IMR-90 (cell line): ENCODE measurements at regions not wholly inside any gene's neighbourhood (a gene's known extent, or its start where the extent isn't known, plus 50 kb on each side); places are given as distances from the start of the nearest gene placed in this dataset.

ENCODE experiments used
- ATAC-seq: fragments of 200-7000 bp; cut with Tn5 transposase; 2 replicates; pipeline ENCODE4 v1.9.1; 2020; ENCODE audit warnings: low read depth, mild to moderate bottlenecking, moderate library complexity
- BruUV-seq: library from RNA; stranded (reverse); fragments of 400-500 nt; replicated peaks from 2 replicates; lab custom pipeline; 2021; lab: Mats Ljungman, UMichigan
- CTCF ChIA-PET: fragments of 300-600 bp; formaldehyde crosslinking; extraction: SDS; loops from one replicate; lab custom pipeline; 2021; ENCODE audit warnings: antibody characterized with exemption; lab: Yijun Ruan, JAX
- POLR2A ChIA-PET: fragments of 300-600 bp; sonication (Branson Sonifier 250); formaldehyde crosslinking; loops from one replicate; lab custom pipeline; 2022; ENCODE audit warnings: antibody characterized with exemption; ENCODE audit not compliant: unreplicated experiment; lab: Charles Lee
- DNase-seq: peaks from one replicate; pipeline ENCODE4 v3.0.0; 2013
- H2AFZ ChIP-seq: replicated peaks from 2 replicates; pipeline ENCODE3; 2013; ENCODE audit warnings: low read length, mild to moderate bottlenecking; ENCODE audit not compliant: poor library complexity
- H2AK5ac ChIP-seq: 2 replicates; pipeline ENCODE4 v1.6.1; 2013; ENCODE audit warnings: low read depth, low read length, inconsistent platforms
- H2AK9ac ChIP-seq: replicated peaks from 2 replicates; pipeline ENCODE3; 2013; ENCODE audit warnings: mild to moderate bottlenecking, low read depth, low read length, moderate library complexity; ENCODE audit not compliant: poor library complexity
- H2BK120ac ChIP-seq: 2 replicates; pipeline ENCODE4 v1.6.1; 2013; ENCODE audit warnings: low read depth, low read length, inconsistent platforms
- H2BK15ac ChIP-seq: 3 replicates; pipeline ENCODE4 v1.6.1; 2013; ENCODE audit warnings: low read depth, low read length, inconsistent platforms
- H2BK20ac ChIP-seq: 2 replicates; pipeline ENCODE4 v1.6.1; 2013; ENCODE audit warnings: low read depth, mild to moderate bottlenecking, inconsistent platforms, low read length, moderate library complexity
- H2BK5ac ChIP-seq: 2 replicates; pipeline ENCODE4 v1.6.1; 2013; ENCODE audit warnings: mild to moderate bottlenecking, low read depth, low read length, inconsistent platforms; ENCODE audit not compliant: poor library complexity, severe bottlenecking
- H3K14ac ChIP-seq: replicated peaks from 2 replicates; pipeline ENCODE4 v1.6.1; 2013; ENCODE audit warnings: low read depth, low read length, inconsistent platforms
- H3K18ac ChIP-seq: 2 replicates; pipeline ENCODE4 v1.6.1; 2013; ENCODE audit warnings: low read depth, low read length, control low read depth
- H3K23ac ChIP-seq: 2 replicates; pipeline ENCODE4 v1.6.1; 2013; ENCODE audit warnings: low read depth, low read length, inconsistent platforms
- H3K27ac ChIP-seq: 2 replicates; pipeline ENCODE4 v1.5.1; 2013; ENCODE audit warnings: mild to moderate bottlenecking, control low read depth, low read length; ENCODE audit not compliant: insufficient read depth
- H3K27me3 ChIP-seq: 2 replicates; pipeline ENCODE4 v1.6.1; 2013; ENCODE audit warnings: low read length; ENCODE audit not compliant: control insufficient read depth, insufficient read depth
- H3K36me3 ChIP-seq: 2 replicates; pipeline ENCODE4 v1.6.1; 2013; ENCODE audit warnings: low read length, mixed read lengths; ENCODE audit not compliant: control insufficient read depth, insufficient read depth
- H3K4ac ChIP-seq: 2 replicates; pipeline ENCODE4 v1.6.1; 2013; ENCODE audit warnings: low read depth, low read length, inconsistent platforms
- H3K4me1 ChIP-seq: 2 replicates; pipeline ENCODE4 v1.6.1; 2013; ENCODE audit warnings: low read length, mixed read lengths; ENCODE audit not compliant: control insufficient read depth, insufficient read depth
- H3K4me2 ChIP-seq: 2 replicates; pipeline ENCODE4 v1.6.1; 2013; ENCODE audit warnings: low read depth, mild to moderate bottlenecking, control low read depth, low read length, moderate library complexity
- H3K4me3 ChIP-seq: 2 replicates; pipeline ENCODE4 v1.5.1; 2013; ENCODE audit warnings: low read depth, mild to moderate bottlenecking, control low read depth, low read length, moderate library complexity; ENCODE audit not compliant: insufficient read depth
- H3K56ac ChIP-seq: 2 replicates; pipeline ENCODE4 v1.6.1; 2013; ENCODE audit warnings: low read length, inconsistent platforms; ENCODE audit not compliant: insufficient read depth; ENCODE audit errors: extremely low read depth
- H3K79me1 ChIP-seq, 2 experiments: 2 replicates each; pipeline ENCODE4 v1.6.1; 2013; ENCODE audit warnings: low read length in 2 of 2, inconsistent platforms in 1 of 2, low read depth in 1 of 2
- H3K9ac ChIP-seq: 2 replicates; pipeline ENCODE4 v1.6.1; 2013; ENCODE audit warnings: low read depth, low read length, control low read depth
- H3K9me1 ChIP-seq: 2 replicates; pipeline ENCODE4 v1.6.1; 2013; ENCODE audit warnings: low read length, inconsistent platforms; ENCODE audit not compliant: insufficient read depth
- H3K9me3 ChIP-seq: 2 replicates; pipeline ENCODE4 v1.6.1; 2013; ENCODE audit warnings: low read length; ENCODE audit not compliant: control insufficient read depth, insufficient read depth
- H4K20me1 ChIP-seq: 2 replicates; pipeline ENCODE4 v1.6.1; 2013; ENCODE audit warnings: low read length, inconsistent platforms; ENCODE audit not compliant: insufficient read depth
- H4K5ac ChIP-seq: 2 replicates; pipeline ENCODE4 v1.6.1; 2013; ENCODE audit warnings: mild to moderate bottlenecking, low read depth, low read length, control low read depth
- H4K8ac ChIP-seq, 2 experiments: 2 replicates each; pipeline ENCODE4 v1.6.1; 2013; ENCODE audit warnings: low read depth in 2 of 2, low read length in 2 of 2, control low read depth in 1 of 2, inconsistent platforms in 1 of 2
- H4K91ac ChIP-seq: 2 replicates; pipeline ENCODE4 v1.6.1; 2013; ENCODE audit warnings: low read depth, low read length, inconsistent platforms; ENCODE audit not compliant: insufficient read depth
- BHLHE40 ChIP-seq: fragments of 150-350 bp; IDR thresholded peaks from 2 replicates; pipeline ENCODE4 v1.6.1; 2016; ENCODE audit warnings: mild to moderate bottlenecking, low read depth, low read length
- CEBPB ChIP-seq: IDR thresholded peaks from 2 replicates; pipeline ENCODE4 v1.6.1; 2012; ENCODE audit warnings: low read depth, low read length, improper control_type of control experiment
- CHD1 ChIP-seq: IDR thresholded peaks from 2 replicates; pipeline ENCODE4 v1.6.1; 2012; ENCODE audit warnings: low read depth, low read length, improper control_type of control experiment
- FOS ChIP-seq: fragments of 150-350 bp; IDR thresholded peaks from 2 replicates; pipeline ENCODE4 v1.6.1; 2016; ENCODE audit warnings: low read depth, low read length
- MAFK ChIP-seq: IDR thresholded peaks from 2 replicates; pipeline ENCODE4 v1.6.1; 2012; ENCODE audit warnings: low read depth, low read length, improper control_type of control experiment
- MAZ ChIP-seq: IDR thresholded peaks from 2 replicates; pipeline ENCODE4 v1.6.1; 2012; ENCODE audit warnings: low read depth, mild to moderate bottlenecking, low read length, improper control_type of control experiment, moderate library complexity, borderline replicate concordance
- MXI1 ChIP-seq: IDR thresholded peaks from 2 replicates; pipeline ENCODE4 v1.6.1; 2012; ENCODE audit warnings: low read depth, mild to moderate bottlenecking, low read length, moderate library complexity, borderline replicate concordance
- NFE2L2 ChIP-seq: fragments of 150-350 bp; IDR thresholded peaks from 2 replicates; pipeline ENCODE4 v1.6.1; 2016; ENCODE audit warnings: low read depth, mild to moderate bottlenecking, low read length
- POLR2A ChIP-seq: IDR thresholded peaks from 2 replicates; pipeline ENCODE4 v1.6.1; 2012; ENCODE audit warnings: mild to moderate bottlenecking, low read depth, low read length
- RAD21 ChIP-seq: IDR thresholded peaks from 2 replicates; pipeline ENCODE4 v1.6.1; 2012; ENCODE audit warnings: low read length, improper control_type of control experiment
- RCOR1 ChIP-seq: IDR thresholded peaks from 2 replicates; pipeline ENCODE4 v1.6.1; 2012; ENCODE audit warnings: mild to moderate bottlenecking, low read length, improper control_type of control experiment; ENCODE audit not compliant: insufficient replicate concordance
- RFX5 ChIP-seq: IDR thresholded peaks from 2 replicates; pipeline ENCODE4 v1.8.0; 2012; ENCODE audit warnings: low read depth, mild to moderate bottlenecking, low read length, moderate library complexity
- SMC3 ChIP-seq: fragments of 150-350 bp; IDR thresholded peaks from 2 replicates; pipeline ENCODE4 v1.6.1; 2016; ENCODE audit warnings: low read depth, mild to moderate bottlenecking, antibody characterized with exemption, low read length, moderate library complexity
- WGBS, 2 experiments: methylation state at CpG; one replicate each; pipeline versions ENCODE4 v1.1.5 to v1.1.7; 2013; ENCODE audit warnings: missing lambda C conversion rate in 2 of 2; ENCODE audit not compliant: insufficient read length in 1 of 2; ENCODE audit errors: extremely low coverage in 2 of 2; 5-methylcytosine and 5-hydroxymethylcytosine counted together
- dilution Hi-C: fragments of 300-500 bp; cut with HindIII; formaldehyde crosslinking; loops from one replicate; pipeline ENCODE4 v1.14.3; 2018; ENCODE audit warnings: low sequenced_read_pairs; ENCODE audit not compliant: unreplicated experiment
- in situ Hi-C: fragments of 300-500 bp; cut with MboI; formaldehyde crosslinking; loops from 3 replicates; pipeline ENCODE4 v1.14.3; 2019; ENCODE audit warnings: low sequenced_read_pairs, inconsistent platforms, mixed read lengths
- intact Hi-C: fragments of 100-400 bp; cut with micrococcal nuclease; formaldehyde crosslinking; loops from 2 replicates; pipeline ENCODE4 v1.10.0; 2022
- TF ChIP-seq, protein P1 (sequence below): fragments of 150-350 bp; IDR thresholded peaks from 2 replicates; pipeline ENCODE4 v1.6.1; 2017; ENCODE audit warnings: mild to moderate bottlenecking, antibody characterized with exemption, low read length, low read depth
- TF ChIP-seq, protein P2 (sequence below): fragments of 150-350 bp; IDR thresholded peaks from 2 replicates; pipeline ENCODE4 v1.6.1; 2016; ENCODE audit warnings: low read depth, mild to moderate bottlenecking, low read length, moderate library complexity, borderline replicate concordance
- TF ChIP-seq, protein P3 (sequence below): conservative IDR thresholded peaks from 2 replicates; pipeline ENCODE4 v1.5.1; 2012; ENCODE audit warnings: mild to moderate bottlenecking, low read depth, low read length, improper control_type of control experiment

DNA sequence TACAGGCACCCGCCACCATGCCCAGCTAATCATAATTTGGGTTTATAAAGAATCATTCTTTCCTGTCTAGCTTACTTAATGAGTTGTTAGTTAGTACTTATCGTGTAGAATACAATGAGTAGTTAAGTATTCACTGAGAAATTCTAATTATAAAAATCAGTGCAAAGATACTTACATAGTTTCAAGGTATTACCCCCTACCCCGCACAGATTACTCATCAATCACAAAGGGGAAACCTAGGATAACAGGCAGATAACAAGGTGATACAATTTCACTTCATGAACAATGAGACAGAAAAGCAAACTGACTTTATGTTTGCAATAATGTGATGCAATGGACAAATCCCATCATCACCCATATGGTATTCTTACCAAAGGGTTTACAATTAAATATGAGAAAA is 109.6 kb downstream of the FAM174A start:
- dilution Hi-C loops (no loop called here), in situ Hi-C loops (no loop called here), intact Hi-C loops (no loop called here)
- no peaks in the 10 kb centered on the region for H3K79me1 ChIP-seq
- no peak overlapping the region for H2BK15ac ChIP-seq
- no peaks in the 10 kb centered on the region for H3K36me3 ChIP-seq
- no peak overlapping the region for H3K56ac ChIP-seq
- H2AK5ac ChIP-seq = no peak overlapping the region
- H3K4ac ChIP-seq = no peak overlapping the region
- H3K9ac ChIP-seq = no peak overlapping the region
- H3K4me1 ChIP-seq = no peaks in the 10 kb centered on the region
- no peak overlapping the region for H2AFZ ChIP-seq
- H3K27me3 ChIP-seq = no peaks in the 10 kb centered on the region
- H3K14ac ChIP-seq = no peak overlapping the region
- no peaks in the 10 kb centered on the region for H3K9me1 ChIP-seq
- no peak overlapping the region for H3K18ac ChIP-seq
- no peak overlapping the region for H3K4me2 ChIP-seq
- CTCF ChIA-PET = no interaction called here
- no peak overlapping the region for H2BK5ac ChIP-seq
- H3K4me3 ChIP-seq = no peak overlapping the region
- no peaks in the 10 kb centered on the region for H3K9me3 ChIP-seq
- no peak overlapping the region for H4K5ac ChIP-seq
- no peak overlapping the region for H4K8ac ChIP-seq
- BruUV-seq = no TSS peak
- no peak for DNase-seq
- ATAC-seq = no peak
- TF ChIP-seq CHD1 (no peak), MXI1 (no peak), FOS (no peak), POLR2A (no peak), SMC3 (no peak), RCOR1 (no peak), RAD21 (no peak), MAFK (no peak), RFX5 (no peak), NFE2L2 (no peak), MAZ (no peak), CEBPB (no peak), BHLHE40 (no peak)
- TF ChIP-seq, protein P1, sequence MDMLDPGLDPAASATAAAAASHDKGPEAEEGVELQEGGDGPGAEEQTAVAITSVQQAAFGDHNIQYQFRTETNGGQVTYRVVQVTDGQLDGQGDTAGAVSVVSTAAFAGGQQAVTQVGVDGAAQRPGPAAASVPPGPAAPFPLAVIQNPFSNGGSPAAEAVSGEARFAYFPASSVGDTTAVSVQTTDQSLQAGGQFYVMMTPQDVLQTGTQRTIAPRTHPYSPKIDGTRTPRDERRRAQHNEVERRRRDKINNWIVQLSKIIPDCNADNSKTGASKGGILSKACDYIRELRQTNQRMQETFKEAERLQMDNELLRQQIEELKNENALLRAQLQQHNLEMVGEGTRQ = no peak
- TF ChIP-seq, protein P2, sequence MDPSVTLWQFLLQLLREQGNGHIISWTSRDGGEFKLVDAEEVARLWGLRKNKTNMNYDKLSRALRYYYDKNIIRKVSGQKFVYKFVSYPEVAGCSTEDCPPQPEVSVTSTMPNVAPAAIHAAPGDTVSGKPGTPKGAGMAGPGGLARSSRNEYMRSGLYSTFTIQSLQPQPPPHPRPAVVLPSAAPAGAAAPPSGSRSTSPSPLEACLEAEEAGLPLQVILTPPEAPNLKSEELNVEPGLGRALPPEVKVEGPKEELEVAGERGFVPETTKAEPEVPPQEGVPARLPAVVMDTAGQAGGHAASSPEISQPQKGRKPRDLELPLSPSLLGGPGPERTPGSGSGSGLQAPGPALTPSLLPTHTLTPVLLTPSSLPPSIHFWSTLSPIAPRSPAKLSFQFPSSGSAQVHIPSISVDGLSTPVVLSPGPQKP = no peak
- TF ChIP-seq, protein P3, sequence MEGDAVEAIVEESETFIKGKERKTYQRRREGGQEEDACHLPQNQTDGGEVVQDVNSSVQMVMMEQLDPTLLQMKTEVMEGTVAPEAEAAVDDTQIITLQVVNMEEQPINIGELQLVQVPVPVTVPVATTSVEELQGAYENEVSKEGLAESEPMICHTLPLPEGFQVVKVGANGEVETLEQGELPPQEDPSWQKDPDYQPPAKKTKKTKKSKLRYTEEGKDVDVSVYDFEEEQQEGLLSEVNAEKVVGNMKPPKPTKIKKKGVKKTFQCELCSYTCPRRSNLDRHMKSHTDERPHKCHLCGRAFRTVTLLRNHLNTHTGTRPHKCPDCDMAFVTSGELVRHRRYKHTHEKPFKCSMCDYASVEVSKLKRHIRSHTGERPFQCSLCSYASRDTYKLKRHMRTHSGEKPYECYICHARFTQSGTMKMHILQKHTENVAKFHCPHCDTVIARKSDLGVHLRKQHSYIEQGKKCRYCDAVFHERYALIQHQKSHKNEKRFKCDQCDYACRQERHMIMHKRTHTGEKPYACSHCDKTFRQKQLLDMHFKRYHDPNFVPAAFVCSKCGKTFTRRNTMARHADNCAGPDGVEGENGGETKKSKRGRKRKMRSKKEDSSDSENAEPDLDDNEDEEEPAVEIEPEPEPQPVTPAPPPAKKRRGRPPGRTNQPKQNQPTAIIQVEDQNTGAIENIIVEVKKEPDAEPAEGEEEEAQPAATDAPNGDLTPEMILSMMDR = no peak
- POLR2A ChIA-PET = no interaction called here
- no peak overlapping the region for H3K27ac ChIP-seq
- no peak overlapping the region for H2BK20ac ChIP-seq
- H2BK120ac ChIP-seq = no peak overlapping the region
- H4K20me1 ChIP-seq = no peaks in the 10 kb centered on the region
- H2AK9ac ChIP-seq = no peak overlapping the region
- H4K91ac ChIP-seq = no peak overlapping the region
- H3K23ac ChIP-seq = no peak overlapping the region
- WGBS, 2 experiments = no CpG with 5 or more reads among the region's 3 CpGs
